DND-41 (cell line): ENCODE measurements at regions not wholly inside any gene's neighbourhood (a gene's known extent, or its start where the extent isn't known, plus 50 kb on each side); places are given as distances from the start of the nearest gene placed in this dataset.

ENCODE experiments used
- EZH2 ChIP-seq: IDR thresholded peaks from 3 replicates; pipeline ENCODE4 v1.6.1; 2012; ENCODE audit warnings: borderline replicate concordance, low read depth, mild to moderate bottlenecking, moderate library complexity, low read length, inconsistent platforms; ENCODE audit not compliant: severe bottlenecking
- TF ChIP-seq, protein P1 (sequence below): IDR thresholded peaks from 2 replicates; pipeline ENCODE4 v1.5.1; 2012; ENCODE audit warnings: borderline replicate concordance, low read length, moderate library complexity, mild to moderate bottlenecking; ENCODE audit not compliant: poor library complexity, severe bottlenecking; ENCODE audit errors: extremely low read depth

DNA sequence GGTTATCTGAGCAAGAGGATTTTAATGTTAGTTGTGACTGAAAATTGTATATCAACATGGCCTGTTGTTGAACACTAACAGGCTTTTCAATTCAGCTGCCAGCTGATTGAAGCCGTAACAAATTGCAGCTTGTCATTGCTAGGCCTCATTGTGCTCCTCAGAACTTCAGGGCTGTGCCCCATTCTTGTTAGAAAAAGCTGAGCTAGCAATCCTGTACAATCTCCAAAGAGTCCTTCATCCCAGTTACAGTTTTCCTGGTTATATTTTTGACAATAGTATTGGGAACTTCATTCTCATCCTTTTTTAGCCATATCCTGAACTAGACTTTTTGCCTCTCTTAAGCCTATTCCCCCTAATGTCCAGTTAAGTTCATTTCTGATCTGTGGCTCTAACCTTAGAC is 564.1 kb upstream of the ATXN7L3B start:
- TF ChIP-seq, protein P1, sequence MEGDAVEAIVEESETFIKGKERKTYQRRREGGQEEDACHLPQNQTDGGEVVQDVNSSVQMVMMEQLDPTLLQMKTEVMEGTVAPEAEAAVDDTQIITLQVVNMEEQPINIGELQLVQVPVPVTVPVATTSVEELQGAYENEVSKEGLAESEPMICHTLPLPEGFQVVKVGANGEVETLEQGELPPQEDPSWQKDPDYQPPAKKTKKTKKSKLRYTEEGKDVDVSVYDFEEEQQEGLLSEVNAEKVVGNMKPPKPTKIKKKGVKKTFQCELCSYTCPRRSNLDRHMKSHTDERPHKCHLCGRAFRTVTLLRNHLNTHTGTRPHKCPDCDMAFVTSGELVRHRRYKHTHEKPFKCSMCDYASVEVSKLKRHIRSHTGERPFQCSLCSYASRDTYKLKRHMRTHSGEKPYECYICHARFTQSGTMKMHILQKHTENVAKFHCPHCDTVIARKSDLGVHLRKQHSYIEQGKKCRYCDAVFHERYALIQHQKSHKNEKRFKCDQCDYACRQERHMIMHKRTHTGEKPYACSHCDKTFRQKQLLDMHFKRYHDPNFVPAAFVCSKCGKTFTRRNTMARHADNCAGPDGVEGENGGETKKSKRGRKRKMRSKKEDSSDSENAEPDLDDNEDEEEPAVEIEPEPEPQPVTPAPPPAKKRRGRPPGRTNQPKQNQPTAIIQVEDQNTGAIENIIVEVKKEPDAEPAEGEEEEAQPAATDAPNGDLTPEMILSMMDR: no peak
- TF ChIP-seq EZH2: no peak
